Fibroblast of pulmonary artery (primary cell): ENCODE measurements at regions not wholly inside any gene's neighbourhood (a gene's known extent, or its start where the extent isn't known, plus 50 kb on each side); places are given as distances from the start of the nearest gene placed in this dataset.
A peak's percentile ranks its signal among the peaks of the same experiment; 100 is the strongest.

Experiments
- DNase-seq: peaks from one replicate; pipeline ENCODE4 v3.0.0-alpha.2; 2010; ENCODE audit warnings: low read depth
- H3K4me3 ChIP-seq: replicated peaks from 2 replicates; pipeline ENCODE4 v1.5.1; 2011; ENCODE audit warnings: low read depth, mild to moderate bottlenecking, control low read depth, low read length, moderate library complexity
- TF ChIP-seq, protein P1 (sequence below): IDR thresholded peaks from 2 replicates; pipeline ENCODE4 v1.5.1; 2011; ENCODE audit warnings: mild to moderate bottlenecking, control low read depth, low read length, inconsistent platforms; ENCODE audit errors: missing control alignments

DNA sequence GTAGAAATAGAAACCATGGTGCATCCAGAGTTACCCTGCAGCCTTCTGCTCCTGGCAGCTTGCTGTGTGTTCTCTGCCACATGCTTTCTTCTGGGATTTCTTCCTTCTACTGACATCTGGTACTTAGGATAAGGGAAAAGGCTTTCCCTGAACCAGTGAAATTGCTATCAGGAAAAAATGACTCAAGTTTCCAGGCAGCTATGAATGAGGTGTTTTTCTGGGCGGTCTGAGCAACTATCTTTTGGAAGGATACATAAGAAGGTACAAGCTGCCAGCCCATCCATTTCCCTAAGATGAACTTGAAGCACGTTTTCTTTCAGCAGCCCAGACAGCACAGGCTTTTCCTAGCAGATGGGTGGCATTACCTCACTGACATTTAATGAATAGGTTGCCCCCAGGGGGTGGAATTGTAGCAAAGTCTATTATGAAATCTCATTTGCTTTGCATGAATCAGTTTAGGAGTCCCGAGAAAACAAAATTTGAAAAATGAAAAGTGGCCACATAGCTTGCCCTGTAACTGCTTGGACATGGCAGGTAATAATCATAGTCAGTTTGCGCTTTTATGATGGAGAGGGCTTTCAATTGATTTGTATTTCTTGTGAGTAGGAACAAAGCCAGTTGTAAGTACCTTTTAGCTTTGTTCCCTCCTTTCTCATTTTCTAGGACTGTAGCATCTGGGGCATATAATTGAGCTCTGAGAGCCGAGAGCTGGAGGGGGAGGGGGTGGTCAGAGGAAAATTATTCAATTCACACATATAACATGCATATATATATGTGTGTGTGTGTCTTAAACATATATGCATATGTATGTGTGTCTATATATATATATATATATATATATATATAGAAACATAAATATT, 108.5 kb downstream of the C9orf152 start:
- H3K4me3 ChIP-seq = no peak overlapping the region
- peak; percentile 89 for DNase-seq
- TF ChIP-seq, protein P1, sequence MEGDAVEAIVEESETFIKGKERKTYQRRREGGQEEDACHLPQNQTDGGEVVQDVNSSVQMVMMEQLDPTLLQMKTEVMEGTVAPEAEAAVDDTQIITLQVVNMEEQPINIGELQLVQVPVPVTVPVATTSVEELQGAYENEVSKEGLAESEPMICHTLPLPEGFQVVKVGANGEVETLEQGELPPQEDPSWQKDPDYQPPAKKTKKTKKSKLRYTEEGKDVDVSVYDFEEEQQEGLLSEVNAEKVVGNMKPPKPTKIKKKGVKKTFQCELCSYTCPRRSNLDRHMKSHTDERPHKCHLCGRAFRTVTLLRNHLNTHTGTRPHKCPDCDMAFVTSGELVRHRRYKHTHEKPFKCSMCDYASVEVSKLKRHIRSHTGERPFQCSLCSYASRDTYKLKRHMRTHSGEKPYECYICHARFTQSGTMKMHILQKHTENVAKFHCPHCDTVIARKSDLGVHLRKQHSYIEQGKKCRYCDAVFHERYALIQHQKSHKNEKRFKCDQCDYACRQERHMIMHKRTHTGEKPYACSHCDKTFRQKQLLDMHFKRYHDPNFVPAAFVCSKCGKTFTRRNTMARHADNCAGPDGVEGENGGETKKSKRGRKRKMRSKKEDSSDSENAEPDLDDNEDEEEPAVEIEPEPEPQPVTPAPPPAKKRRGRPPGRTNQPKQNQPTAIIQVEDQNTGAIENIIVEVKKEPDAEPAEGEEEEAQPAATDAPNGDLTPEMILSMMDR = no peak

DNA sequence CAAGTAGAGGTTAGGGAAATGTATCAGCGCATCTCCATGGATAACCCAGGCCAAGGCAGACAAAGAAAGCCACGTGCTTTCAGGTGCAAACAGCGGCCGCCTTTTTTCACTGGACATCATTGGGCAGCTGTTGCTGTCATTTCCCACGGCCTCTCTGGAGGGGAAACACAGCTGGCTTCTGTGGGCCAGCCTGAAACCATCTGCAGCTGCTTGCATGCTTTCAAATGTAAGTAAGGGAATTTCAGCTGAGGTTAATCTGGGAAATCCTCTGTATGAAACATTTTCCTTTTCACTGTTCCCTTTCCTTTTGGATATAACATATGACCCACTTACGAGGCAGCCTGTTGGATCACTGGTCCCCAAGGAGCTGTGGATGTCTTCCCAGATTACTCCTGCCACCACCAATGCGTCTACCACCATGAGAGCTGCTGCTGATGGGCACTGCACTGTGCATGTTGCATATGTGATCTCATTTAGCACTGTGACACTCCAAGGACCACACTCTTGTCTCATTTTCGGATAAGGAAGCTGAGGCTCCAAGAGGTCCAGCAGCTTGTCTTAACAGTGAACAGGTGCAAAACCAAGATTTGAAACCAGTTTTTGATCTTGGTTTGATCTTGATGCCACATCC, 106.3 kb downstream of the C9orf152 start:
- H3K4me3 ChIP-seq = no peak overlapping the region
- TF ChIP-seq, protein P1 = no peak
- peak; percentile 35 for DNase-seq

DNA sequence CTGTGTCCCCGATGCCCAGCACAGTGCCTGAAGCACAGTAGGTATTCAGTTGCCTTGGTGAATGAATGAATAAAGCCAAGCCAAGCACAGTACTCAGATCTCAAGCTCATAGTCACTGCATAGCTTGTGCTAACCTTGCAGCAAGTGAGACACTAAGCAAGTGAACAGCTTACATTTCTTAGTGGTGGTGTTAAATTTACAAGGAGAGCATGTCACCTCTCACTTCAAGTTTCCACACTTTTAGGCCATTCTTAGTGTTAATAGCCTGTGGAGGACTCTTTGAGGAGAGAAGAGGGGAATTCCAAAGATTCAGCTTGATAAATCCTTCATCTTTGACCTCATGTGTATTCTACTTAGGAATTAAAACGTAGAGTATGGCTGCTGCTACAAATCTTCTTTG, 104.7 kb downstream of the C9orf152 start:
- H3K4me3 ChIP-seq = no peak overlapping the region
- TF ChIP-seq, protein P1 = no peak
- DNase-seq = no peak

DNA sequence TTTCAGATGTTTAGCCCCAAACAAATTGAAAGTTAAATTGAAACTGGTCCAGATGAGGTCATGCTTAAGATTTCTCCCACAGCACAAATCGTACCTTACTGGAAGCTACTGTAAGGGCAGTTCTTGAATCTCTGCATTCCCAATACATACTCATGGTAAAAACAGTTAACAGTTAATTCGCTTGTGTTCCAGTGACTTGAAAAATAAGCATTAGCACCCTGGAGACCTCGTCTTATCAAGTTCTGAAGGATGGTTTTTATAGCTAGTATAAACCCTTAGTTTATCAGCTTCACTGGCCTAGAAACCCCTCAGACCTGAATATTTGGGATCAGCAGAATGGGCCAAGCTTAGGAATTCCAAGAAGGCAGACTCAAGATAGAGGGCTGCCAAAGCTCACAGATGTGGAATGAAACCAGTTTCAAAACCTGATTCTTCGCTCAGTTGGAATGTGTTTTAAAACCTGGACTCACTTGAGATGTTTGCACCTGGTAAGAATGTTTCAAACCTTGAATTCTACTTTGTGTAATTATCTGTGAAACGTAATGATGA, 103.6 kb downstream of the C9orf152 start:
- DNase-seq = peak; percentile 77
- H3K4me3 ChIP-seq = no peak overlapping the region
- TF ChIP-seq, protein P1 = no peak

DNA sequence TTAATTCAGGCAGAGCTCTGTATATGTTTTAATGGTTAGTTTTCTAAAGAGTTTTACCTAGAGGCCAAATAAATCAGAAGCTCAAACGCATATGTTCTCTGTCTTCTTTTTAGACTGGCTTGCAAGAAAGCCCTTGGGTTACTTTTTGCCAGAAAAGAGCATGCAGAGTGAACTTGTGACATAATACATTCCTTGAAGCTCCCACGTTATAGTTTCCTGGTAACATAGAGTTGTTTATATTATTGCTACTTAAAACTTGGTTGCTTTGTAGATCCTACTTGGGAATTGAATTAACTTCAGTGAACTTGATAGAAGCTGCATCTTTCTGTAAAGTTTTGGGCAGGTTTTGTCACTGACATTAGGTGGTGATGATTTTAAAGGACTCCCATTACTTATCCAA, 102.9 kb downstream of the C9orf152 start:
- no peak overlapping the region for H3K4me3 ChIP-seq
- TF ChIP-seq, protein P1 = no peak
- DNase-seq = peak; percentile 89

DNA sequence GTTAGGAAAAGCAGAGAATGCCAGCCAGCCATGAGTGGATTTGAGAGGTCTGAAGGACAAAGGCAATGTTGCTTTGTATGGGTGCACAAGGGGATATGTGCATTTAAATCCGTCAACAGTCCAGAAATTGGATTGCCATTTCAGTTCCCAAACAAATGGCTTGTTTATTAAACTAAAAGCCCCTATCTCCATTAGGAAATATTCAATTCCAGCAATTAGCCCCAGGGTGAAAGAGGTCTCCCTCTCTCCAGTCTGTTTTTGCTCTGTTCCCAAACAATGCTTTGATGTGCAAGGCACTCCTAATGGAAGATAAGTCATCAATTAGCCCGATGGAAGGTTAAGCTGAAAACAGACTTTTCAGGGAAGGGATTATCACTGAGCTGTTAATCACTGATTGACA, 101.3 kb downstream of the C9orf152 start:
- TF ChIP-seq, protein P1 = no peak
- no peak overlapping the region for H3K4me3 ChIP-seq
- no peak for DNase-seq
